ENCODE measurements at regions not wholly inside any gene's neighbourhood (a gene's known extent, or its start where the extent isn't known, plus 50 kb on each side); places are given as distances from the start of the nearest gene placed in this dataset.

DNA sequence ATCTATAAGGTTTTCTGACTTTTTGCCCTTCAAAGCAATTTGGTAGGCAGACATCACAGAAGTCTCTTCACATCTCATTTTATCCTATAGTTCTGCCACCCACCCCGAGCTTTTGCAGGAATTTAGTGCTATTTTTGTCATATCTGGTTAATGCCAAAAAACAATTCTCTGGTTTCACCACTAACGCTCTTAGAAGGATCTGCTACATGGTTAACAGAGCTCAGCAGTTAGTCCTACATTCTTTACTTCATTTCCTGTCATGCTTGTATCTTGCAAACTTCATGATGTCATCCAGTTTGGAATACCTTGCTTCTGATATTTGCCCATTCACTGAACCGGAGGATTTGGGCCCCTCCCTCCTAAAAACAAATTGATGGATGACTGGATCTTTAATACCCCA is 116.8 kb upstream of the SERPINE2 start:
- H3K9me2 ChIP-seq (ENCODE audit: insufficient read depth, low read length): no peaks in the 10 kb centered on the region
- no peak overlapping the region for H3K27ac ChIP-seq (ENCODE audit: low read length)
- TF ChIP-seq, protein P1, sequence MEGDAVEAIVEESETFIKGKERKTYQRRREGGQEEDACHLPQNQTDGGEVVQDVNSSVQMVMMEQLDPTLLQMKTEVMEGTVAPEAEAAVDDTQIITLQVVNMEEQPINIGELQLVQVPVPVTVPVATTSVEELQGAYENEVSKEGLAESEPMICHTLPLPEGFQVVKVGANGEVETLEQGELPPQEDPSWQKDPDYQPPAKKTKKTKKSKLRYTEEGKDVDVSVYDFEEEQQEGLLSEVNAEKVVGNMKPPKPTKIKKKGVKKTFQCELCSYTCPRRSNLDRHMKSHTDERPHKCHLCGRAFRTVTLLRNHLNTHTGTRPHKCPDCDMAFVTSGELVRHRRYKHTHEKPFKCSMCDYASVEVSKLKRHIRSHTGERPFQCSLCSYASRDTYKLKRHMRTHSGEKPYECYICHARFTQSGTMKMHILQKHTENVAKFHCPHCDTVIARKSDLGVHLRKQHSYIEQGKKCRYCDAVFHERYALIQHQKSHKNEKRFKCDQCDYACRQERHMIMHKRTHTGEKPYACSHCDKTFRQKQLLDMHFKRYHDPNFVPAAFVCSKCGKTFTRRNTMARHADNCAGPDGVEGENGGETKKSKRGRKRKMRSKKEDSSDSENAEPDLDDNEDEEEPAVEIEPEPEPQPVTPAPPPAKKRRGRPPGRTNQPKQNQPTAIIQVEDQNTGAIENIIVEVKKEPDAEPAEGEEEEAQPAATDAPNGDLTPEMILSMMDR (IDR thresholded peaks at IDR 0.05; ENCODE audit: poor library complexity, severe bottlenecking): no peak
- TF ChIP-seq TAF1 (IDR thresholded peaks at IDR 0.05; ENCODE audit: low read depth) (no peak), EP300 (conservative IDR thresholded peaks at IDR 0.05; ENCODE audit: poor library complexity, severe bottlenecking) (no peak), MXI1 (conservative IDR thresholded peaks at IDR 0.05; ENCODE audit: poor library complexity, severe bottlenecking) (no peak), EZH2 (IDR thresholded peaks at IDR 0.05; ENCODE audit: borderline replicate concordance, insufficient read depth, low read length, poor library complexity, severe bottlenecking) (no peak), SMC3 (conservative IDR thresholded peaks at IDR 0.05; ENCODE audit: poor library complexity) (no peak), RAD21 (conservative IDR thresholded peaks at IDR 0.05) (no peak), POLR2AphosphoS5 (IDR thresholded peaks at IDR 0.05) (no peak)
- TF ChIP-seq, protein P2, sequence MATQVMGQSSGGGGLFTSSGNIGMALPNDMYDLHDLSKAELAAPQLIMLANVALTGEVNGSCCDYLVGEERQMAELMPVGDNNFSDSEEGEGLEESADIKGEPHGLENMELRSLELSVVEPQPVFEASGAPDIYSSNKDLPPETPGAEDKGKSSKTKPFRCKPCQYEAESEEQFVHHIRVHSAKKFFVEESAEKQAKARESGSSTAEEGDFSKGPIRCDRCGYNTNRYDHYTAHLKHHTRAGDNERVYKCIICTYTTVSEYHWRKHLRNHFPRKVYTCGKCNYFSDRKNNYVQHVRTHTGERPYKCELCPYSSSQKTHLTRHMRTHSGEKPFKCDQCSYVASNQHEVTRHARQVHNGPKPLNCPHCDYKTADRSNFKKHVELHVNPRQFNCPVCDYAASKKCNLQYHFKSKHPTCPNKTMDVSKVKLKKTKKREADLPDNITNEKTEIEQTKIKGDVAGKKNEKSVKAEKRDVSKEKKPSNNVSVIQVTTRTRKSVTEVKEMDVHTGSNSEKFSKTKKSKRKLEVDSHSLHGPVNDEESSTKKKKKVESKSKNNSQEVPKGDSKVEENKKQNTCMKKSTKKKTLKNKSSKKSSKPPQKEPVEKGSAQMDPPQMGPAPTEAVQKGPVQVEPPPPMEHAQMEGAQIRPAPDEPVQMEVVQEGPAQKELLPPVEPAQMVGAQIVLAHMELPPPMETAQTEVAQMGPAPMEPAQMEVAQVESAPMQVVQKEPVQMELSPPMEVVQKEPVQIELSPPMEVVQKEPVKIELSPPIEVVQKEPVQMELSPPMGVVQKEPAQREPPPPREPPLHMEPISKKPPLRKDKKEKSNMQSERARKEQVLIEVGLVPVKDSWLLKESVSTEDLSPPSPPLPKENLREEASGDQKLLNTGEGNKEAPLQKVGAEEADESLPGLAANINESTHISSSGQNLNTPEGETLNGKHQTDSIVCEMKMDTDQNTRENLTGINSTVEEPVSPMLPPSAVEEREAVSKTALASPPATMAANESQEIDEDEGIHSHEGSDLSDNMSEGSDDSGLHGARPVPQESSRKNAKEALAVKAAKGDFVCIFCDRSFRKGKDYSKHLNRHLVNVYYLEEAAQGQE (IDR thresholded peaks at IDR 0.05; ENCODE audit: borderline replicate concordance): no peak
- no peaks in the 10 kb centered on the region for H3K9me3 ChIP-seq (ENCODE audit: low read length)
- H3K27me3 ChIP-seq (ENCODE audit: insufficient read depth, low read depth, low read length): no peaks in the 10 kb centered on the region
- H2AFZ ChIP-seq (ENCODE audit: low read depth, low read length): no peak overlapping the region
- no peaks in the 10 kb centered on the region for H4K20me1 ChIP-seq (ENCODE audit: insufficient read depth)
- no peaks in the 10 kb centered on the region for H3K36me3 ChIP-seq (ENCODE audit: insufficient read depth, low read length)
- H3K4me3 ChIP-seq (ENCODE audit: low read length): no peak overlapping the region
- H3K9ac ChIP-seq (ENCODE audit: low read length): no peak overlapping the region
- no peaks in the 10 kb centered on the region for H3K79me2 ChIP-seq (replicated peaks; ENCODE audit: insufficient read depth, low read length)
- H3K4me2 ChIP-seq (ENCODE audit: low read length): no peak overlapping the region
- no peaks in the 10 kb centered on the region for H3F3A ChIP-seq (ENCODE audit: insufficient read depth, low read length, poor library complexity, severe bottlenecking)

DNA sequence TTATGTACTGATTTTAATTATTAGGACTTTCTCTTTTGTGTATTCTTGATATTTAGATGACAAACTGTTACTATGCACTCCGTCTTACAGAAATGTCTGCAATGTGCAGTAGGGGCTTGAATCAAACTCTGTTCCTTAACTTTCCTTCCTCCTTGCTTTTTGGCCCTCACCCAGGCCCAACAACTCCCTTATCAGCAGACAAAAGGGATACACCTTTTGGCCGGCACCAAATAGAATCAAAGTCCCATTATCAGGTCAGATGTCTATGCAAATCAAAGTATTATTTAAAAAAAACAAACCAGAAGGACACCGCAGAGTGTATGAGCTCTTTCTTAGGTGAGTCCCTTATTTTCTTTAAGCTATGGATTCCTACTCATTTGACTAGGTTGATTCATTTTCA is 116.3 kb upstream of the SERPINE2 start:
- TF ChIP-seq, protein P1 (IDR thresholded peaks at IDR 0.05; ENCODE audit: poor library complexity, severe bottlenecking): no peak
- TF ChIP-seq SMC3 (conservative IDR thresholded peaks at IDR 0.05; ENCODE audit: poor library complexity): no peak
- TF ChIP-seq MXI1 (conservative IDR thresholded peaks at IDR 0.05; ENCODE audit: poor library complexity, severe bottlenecking): no peak
- TF ChIP-seq EP300 (conservative IDR thresholded peaks at IDR 0.05; ENCODE audit: poor library complexity, severe bottlenecking): no peak
- TF ChIP-seq, protein P2 (IDR thresholded peaks at IDR 0.05; ENCODE audit: borderline replicate concordance): no peak
- no peak for TF ChIP-seq EZH2 (IDR thresholded peaks at IDR 0.05; ENCODE audit: borderline replicate concordance, insufficient read depth, low read length, poor library complexity, severe bottlenecking)
- no peak for TF ChIP-seq RAD21 (conservative IDR thresholded peaks at IDR 0.05)
- no peak for TF ChIP-seq TAF1 (IDR thresholded peaks at IDR 0.05; ENCODE audit: low read depth)
- TF ChIP-seq POLR2AphosphoS5 (IDR thresholded peaks at IDR 0.05): no peak
- no peak overlapping the region for H2AFZ ChIP-seq (ENCODE audit: low read depth, low read length)
- no peak overlapping the region for H3K4me3 ChIP-seq (ENCODE audit: low read length)
- no peaks in the 10 kb centered on the region for H3K27me3 ChIP-seq (ENCODE audit: insufficient read depth, low read depth, low read length)
- no peak overlapping the region for H3K27ac ChIP-seq (ENCODE audit: low read length)
- H3K36me3 ChIP-seq (ENCODE audit: insufficient read depth, low read length): no peaks in the 10 kb centered on the region
- no peak overlapping the region for H3K4me2 ChIP-seq (ENCODE audit: low read length)
- H3K9ac ChIP-seq (ENCODE audit: low read length): no peak overlapping the region
- no peaks in the 10 kb centered on the region for H3K9me3 ChIP-seq (ENCODE audit: low read length)
- no peaks in the 10 kb centered on the region for H3K9me2 ChIP-seq (ENCODE audit: insufficient read depth, low read length)
- H4K20me1 ChIP-seq (ENCODE audit: insufficient read depth): no peaks in the 10 kb centered on the region
- no peaks in the 10 kb centered on the region for H3K79me2 ChIP-seq (replicated peaks; ENCODE audit: insufficient read depth, low read length)
- no peaks in the 10 kb centered on the region for H3F3A ChIP-seq (ENCODE audit: insufficient read depth, low read length, poor library complexity, severe bottlenecking)

Data from neural cell (in vitro differentiated cells).